NT2/D1 (cell line): ENCODE measurements at regions not wholly inside any gene's neighbourhood (a gene's known extent, or its start where the extent isn't known, plus 50 kb on each side); places are given as distances from the start of the nearest gene placed in this dataset.

Experiments
- YY1 ChIP-seq: IDR thresholded peaks from 2 replicates; pipeline ENCODE4 v1.6.1; 2011; ENCODE audit not compliant: insufficient read length, insufficient read depth
- ZNF274 ChIP-seq: IDR thresholded peaks from 2 replicates; pipeline ENCODE4 v1.6.1; 2011; ENCODE audit warnings: mild to moderate bottlenecking, low read depth, low read length

GRCh38 chr1:239954836-239955235 is 136.8 kb upstream of the FMN2 start:
- TF ChIP-seq ZNF274 (no peak), YY1 (no peak)
